ENCODE measurements at regions not wholly inside any gene's neighbourhood (a gene's known extent, or its start where the extent isn't known, plus 50 kb on each side); places are given as distances from the start of the nearest gene placed in this dataset.

GRCh38 chr18:64275593-64276300, 126.9 kb upstream of the LINC00305 start:
- TF ChIP-seq, protein P1, sequence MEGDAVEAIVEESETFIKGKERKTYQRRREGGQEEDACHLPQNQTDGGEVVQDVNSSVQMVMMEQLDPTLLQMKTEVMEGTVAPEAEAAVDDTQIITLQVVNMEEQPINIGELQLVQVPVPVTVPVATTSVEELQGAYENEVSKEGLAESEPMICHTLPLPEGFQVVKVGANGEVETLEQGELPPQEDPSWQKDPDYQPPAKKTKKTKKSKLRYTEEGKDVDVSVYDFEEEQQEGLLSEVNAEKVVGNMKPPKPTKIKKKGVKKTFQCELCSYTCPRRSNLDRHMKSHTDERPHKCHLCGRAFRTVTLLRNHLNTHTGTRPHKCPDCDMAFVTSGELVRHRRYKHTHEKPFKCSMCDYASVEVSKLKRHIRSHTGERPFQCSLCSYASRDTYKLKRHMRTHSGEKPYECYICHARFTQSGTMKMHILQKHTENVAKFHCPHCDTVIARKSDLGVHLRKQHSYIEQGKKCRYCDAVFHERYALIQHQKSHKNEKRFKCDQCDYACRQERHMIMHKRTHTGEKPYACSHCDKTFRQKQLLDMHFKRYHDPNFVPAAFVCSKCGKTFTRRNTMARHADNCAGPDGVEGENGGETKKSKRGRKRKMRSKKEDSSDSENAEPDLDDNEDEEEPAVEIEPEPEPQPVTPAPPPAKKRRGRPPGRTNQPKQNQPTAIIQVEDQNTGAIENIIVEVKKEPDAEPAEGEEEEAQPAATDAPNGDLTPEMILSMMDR (IDR thresholded peaks at IDR 0.05), result no peak
- TF ChIP-seq EP300 (IDR thresholded peaks at IDR 0.05), result no peak
- no peak for TF ChIP-seq POLR2A (IDR thresholded peaks at IDR 0.05)
